ENCODE measurements at regions not wholly inside any gene's neighbourhood (a gene's known extent, or its start where the extent isn't known, plus 50 kb on each side); places are given as distances from the start of the nearest gene placed in this dataset.

DNA sequence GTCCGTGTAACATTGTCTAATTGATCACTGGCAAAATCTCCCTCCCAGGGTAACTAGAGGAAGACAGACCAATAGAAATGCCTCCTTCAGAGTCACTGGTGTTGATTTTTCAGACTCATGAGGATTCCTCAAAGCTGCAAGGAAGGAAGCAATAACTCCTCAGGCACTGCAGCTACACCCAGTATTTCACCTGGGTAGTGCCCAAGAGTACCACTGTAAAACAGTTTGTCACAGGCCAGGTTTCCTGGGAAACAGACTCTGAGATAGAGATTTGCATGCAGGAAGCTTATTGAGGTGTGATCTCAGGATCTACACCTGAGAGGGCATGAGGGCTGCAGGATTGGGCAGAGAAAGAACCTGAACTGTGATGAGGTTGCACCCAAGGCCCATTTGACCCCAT lies 240.7 kb upstream of the ATP6AP2 start:
- Histone ChIP-seq H3K4me2 (replicated peaks; ENCODE audit: low read depth, low read length, poor library complexity, severe bottlenecking) (no peak overlapping the region), H3K9me3 (ENCODE audit: control extremely low read depth in 1 of 3, control insufficient read depth in 2 of 3, insufficient read depth in 1 of 3, low read length in 2 of 3) (peaks cover 0 to 11% (median 0%) of the 10 kb centered on the region in 3 donors), H4K20me1 (ENCODE audit: control insufficient read depth, insufficient read depth, low read length, poor library complexity, severe bottlenecking) (no peaks in the 10 kb centered on the region), H3K36me3 (replicated peaks in 1 of 2; ENCODE audit: control extremely low read depth in 1 of 2, control insufficient read depth in 1 of 2, extremely low read depth in 1 of 2, insufficient read depth in 2 of 2, low read length in 1 of 2) (no peaks in the 10 kb centered on the region), H2AFZ (ENCODE audit: insufficient read depth, low read depth, low read length, poor library complexity, severe bottlenecking) (no peak overlapping the region), H3K9ac (ENCODE audit: low read length) (no peak overlapping the region), H3K27me3 (replicated peaks in 1 of 4; ENCODE audit: control extremely low read depth in 1 of 4, control insufficient read depth in 3 of 4, insufficient read depth in 4 of 4, low read length in 3 of 4) (no peaks in the 10 kb centered on the region), H3K27ac (ENCODE audit: low read length in 2 of 2) (no peak overlapping the region), H3K79me2 (ENCODE audit: control insufficient read depth, insufficient read depth, low read length) (no peaks in the 10 kb centered on the region), H3K4me1 (ENCODE audit: control insufficient read depth in 2 of 2, insufficient read depth in 2 of 2, low read length in 2 of 2) (peaks cover 5 to 6% of the 10 kb centered on the region in 2 donors), H3K4me3 (ENCODE audit: control extremely low read depth in 1 of 5, extremely low read depth in 1 of 5, insufficient read depth in 1 of 5, low read depth in 2 of 5, low read length in 4 of 5) (no peak overlapping the region)
- H3K4me3 Mint-ChIP-seq, result no peak overlapping the region
- DNase-seq (no peak), ATAC-seq (ENCODE audit: low read depth) (no peak)
- H3K27me3 Mint-ChIP-seq, result no peaks in the 10 kb centered on the region
- intact Hi-C loops (cut with micrococcal nuclease), result no loop called here
- WGBS (ENCODE audit: insufficient coverage), result no CpG with 5 or more reads among the region's 1 CpG
- ChIA-PET POLR2A (no interaction called here), CTCF (interaction anchor here (0.6 kb wide), 1 partner anchor 185 kb away, joined by 3 read pairs; no protein-coding TSS in a partner anchor)
- no peak overlapping the region for H3K27ac Mint-ChIP-seq
- TF ChIP-seq EZH2 (IDR thresholded peaks at IDR 0.05; ENCODE audit: borderline replicate concordance, insufficient read depth, low read depth, low read length, poor library complexity, severe bottlenecking), result no peak
- TF ChIP-seq, protein P1, sequence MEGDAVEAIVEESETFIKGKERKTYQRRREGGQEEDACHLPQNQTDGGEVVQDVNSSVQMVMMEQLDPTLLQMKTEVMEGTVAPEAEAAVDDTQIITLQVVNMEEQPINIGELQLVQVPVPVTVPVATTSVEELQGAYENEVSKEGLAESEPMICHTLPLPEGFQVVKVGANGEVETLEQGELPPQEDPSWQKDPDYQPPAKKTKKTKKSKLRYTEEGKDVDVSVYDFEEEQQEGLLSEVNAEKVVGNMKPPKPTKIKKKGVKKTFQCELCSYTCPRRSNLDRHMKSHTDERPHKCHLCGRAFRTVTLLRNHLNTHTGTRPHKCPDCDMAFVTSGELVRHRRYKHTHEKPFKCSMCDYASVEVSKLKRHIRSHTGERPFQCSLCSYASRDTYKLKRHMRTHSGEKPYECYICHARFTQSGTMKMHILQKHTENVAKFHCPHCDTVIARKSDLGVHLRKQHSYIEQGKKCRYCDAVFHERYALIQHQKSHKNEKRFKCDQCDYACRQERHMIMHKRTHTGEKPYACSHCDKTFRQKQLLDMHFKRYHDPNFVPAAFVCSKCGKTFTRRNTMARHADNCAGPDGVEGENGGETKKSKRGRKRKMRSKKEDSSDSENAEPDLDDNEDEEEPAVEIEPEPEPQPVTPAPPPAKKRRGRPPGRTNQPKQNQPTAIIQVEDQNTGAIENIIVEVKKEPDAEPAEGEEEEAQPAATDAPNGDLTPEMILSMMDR (IDR thresholded peaks at IDR 0.05), result no peak
- H3K9me3 Mint-ChIP-seq (ENCODE audit: insufficient read depth), result no peaks in the 10 kb centered on the region
- H3K4me1 Mint-ChIP-seq, result peaks cover 9% of the 10 kb centered on the region

DNA sequence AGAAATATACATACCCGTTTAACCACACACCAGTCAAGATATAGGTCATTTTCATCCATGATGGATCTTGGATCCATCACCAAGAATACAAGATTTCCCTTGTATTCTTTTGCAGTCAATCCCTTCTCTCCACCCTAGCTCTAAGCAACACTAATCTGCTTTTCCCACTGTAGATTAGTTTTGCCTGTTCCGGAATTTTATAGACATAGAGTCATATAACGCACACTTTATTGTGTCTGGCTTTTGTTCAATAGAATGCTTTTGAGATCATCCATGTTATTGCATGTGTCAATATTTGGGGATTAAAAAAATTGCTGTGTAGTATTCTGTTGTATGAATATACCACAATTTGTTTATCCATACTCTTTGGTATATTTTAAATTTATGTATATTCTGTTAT lies 235.6 kb upstream of the BCOR start:
- H3K4me3 Mint-ChIP-seq, result no peak overlapping the region
- no peak for ATAC-seq (ENCODE audit: low read depth)
- POLR2A ChIA-PET, result no interaction called here

More for the DNA sequence above, 235.6 kb upstream of the BCOR start:
- peaks cover 2% of the 10 kb centered on the region for H3K9me3 Mint-ChIP-seq (ENCODE audit: insufficient read depth)
- H3K4me2 ChIP-seq (replicated peaks; ENCODE audit: low read depth, low read length, poor library complexity, severe bottlenecking), result no peak overlapping the region
- TF ChIP-seq, protein P1 (IDR thresholded peaks at IDR 0.05), result no peak
- TF ChIP-seq EZH2 (IDR thresholded peaks at IDR 0.05; ENCODE audit: borderline replicate concordance, insufficient read depth, low read depth, low read length, poor library complexity, severe bottlenecking), result no peak
- no peak for DNase-seq
- no peak overlapping the region for H3K27ac ChIP-seq (ENCODE audit: low read length in 2 of 2)
- no peak overlapping the region for H2AFZ ChIP-seq (ENCODE audit: insufficient read depth, low read depth, low read length, poor library complexity, severe bottlenecking)
- CTCF ChIA-PET, result no interaction called here
- no peaks in the 10 kb centered on the region for H3K79me2 ChIP-seq (ENCODE audit: control insufficient read depth, insufficient read depth, low read length)
- no peak overlapping the region for H3K4me3 ChIP-seq (ENCODE audit: control extremely low read depth in 1 of 5, extremely low read depth in 1 of 5, insufficient read depth in 1 of 5, low read depth in 2 of 5, low read length in 4 of 5)
- intact Hi-C loops (cut with micrococcal nuclease), result no loop called here
- H4K20me1 ChIP-seq (ENCODE audit: control insufficient read depth, insufficient read depth, low read length, poor library complexity, severe bottlenecking), result no peaks in the 10 kb centered on the region
- H3K4me1 ChIP-seq (ENCODE audit: control insufficient read depth in 2 of 2, insufficient read depth in 2 of 2, low read length in 2 of 2), result no peaks in the 10 kb centered on the region
- no peaks in the 10 kb centered on the region for H3K27me3 ChIP-seq (replicated peaks in 1 of 4; ENCODE audit: control extremely low read depth in 1 of 4, control insufficient read depth in 3 of 4, insufficient read depth in 4 of 4, low read length in 3 of 4)
- no CpG with 5 or more reads among the region's 3 CpGs for WGBS (ENCODE audit: insufficient coverage)
- no peaks in the 10 kb centered on the region for H3K9me3 ChIP-seq (ENCODE audit: control extremely low read depth in 1 of 3, control insufficient read depth in 2 of 3, insufficient read depth in 1 of 3, low read length in 2 of 3)
- H3K27ac Mint-ChIP-seq, result no peak overlapping the region
- no peaks in the 10 kb centered on the region for H3K4me1 Mint-ChIP-seq
- H3K9ac ChIP-seq (ENCODE audit: low read length), result no peak overlapping the region
- no peaks in the 10 kb centered on the region for H3K27me3 Mint-ChIP-seq
- H3K36me3 ChIP-seq (replicated peaks in 1 of 2; ENCODE audit: control extremely low read depth in 1 of 2, control insufficient read depth in 1 of 2, extremely low read depth in 1 of 2, insufficient read depth in 2 of 2, low read length in 1 of 2), result no peaks in the 10 kb centered on the region
